GM18909 (cell line): ENCODE measurements at regions not wholly inside any gene's neighbourhood (a gene's known extent, or its start where the extent isn't known, plus 50 kb on each side); places are given as distances from the start of the nearest gene placed in this dataset.
"Not testable (repeated sequence)": the region's sequence is repeated elsewhere in the genome, so short reads cannot be mapped to it uniquely, and the experiment has no call there.

Source experiments
- ATAC-seq: cut with Tn5 transposase; IDR thresholded peaks from one replicate; pipeline ENCODE4 v1.9.1; 2021; ENCODE audit warnings: mild to moderate bottlenecking; ENCODE audit not compliant: unreplicated experiment, poor library complexity

GRCh38 chr3:34884007-34884406 lies 755.3 kb upstream of the ARPP21 start:
- ATAC-seq = no peak

- ATAC-seq = no peak
These were observed 752.9 kb upstream of the ARPP21 start for GRCh38 chr3:34886443-34886842.

DNA sequence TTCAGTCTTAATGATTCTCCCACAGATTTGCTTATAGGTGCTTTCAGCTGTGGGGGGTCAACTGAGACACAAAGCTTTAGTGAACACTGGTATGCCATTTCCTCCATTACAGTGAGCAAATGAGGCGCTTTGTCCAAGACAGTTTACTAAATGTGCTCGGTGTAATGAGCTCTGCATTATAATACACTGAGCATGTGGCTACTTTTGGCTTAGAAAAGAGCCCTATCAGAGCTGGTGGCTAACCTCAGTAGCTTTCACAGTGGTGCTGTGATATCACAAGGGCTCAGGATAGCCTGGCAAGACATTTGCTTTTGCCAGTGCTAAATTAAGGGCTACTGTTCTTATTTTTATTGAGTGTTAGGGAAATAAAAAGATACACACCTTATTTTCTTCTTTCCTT lies 749.7 kb upstream of the ARPP21 start:
- no peak for ATAC-seq

DNA sequence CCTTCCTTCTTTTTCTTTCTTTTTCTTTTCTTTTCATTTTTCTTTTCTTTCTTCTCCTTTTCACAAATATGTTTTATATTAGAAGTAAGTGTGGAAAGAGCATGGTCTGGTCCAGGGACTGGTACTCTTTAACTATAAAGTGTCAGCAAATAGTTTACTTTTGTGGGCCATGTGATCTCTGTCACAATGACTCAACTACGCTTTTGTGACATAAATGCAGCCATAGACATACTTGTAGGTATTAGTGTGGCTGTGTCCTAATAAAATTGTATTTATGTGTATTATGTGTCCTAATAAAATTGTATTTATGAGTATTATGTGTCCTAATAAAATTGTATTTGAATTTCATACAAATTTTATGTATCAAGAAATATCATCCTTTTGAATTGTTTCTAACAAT lies 749.1 kb upstream of the ARPP21 start:
- ATAC-seq = no peak

DNA sequence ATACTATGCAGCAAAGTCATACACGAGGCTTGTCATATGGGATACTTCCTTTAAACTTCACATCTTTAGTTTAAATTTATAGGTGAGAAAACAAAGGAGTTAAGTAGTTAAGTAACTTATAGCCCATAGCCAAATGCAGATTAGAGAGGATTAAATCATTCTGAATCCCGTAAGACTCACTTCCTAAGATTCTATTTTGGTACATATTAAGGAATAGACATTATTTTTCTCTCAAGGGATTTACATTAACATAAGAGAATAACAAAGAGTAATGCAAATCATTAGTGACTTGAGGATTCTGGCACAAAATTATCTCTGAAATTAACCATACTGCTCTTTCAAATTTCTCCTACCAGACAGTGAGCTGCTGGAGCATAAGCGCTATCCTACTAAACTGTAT lies 747.4 kb upstream of the ARPP21 start:
- no peak for ATAC-seq

DNA sequence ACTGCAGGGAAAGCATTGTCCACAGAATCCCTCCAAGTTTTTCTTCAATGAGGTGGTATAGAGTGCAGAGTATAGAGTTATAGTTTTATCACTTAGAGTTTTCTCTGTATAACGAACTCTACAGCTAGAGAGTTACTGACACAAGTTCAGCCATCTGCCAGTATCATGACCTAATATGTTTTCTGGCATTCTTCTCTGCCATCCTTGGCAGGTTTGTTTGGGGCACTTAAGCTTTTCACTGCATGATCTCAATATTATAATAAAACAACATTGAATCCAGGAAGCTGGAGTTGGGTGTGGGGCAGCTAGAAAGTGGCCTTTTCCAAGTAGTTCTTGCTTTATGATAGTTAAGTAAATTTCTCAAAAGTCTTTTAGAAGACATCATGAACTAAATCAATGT lies 743.5 kb upstream of the ARPP21 start:
- no peak for ATAC-seq

DNA sequence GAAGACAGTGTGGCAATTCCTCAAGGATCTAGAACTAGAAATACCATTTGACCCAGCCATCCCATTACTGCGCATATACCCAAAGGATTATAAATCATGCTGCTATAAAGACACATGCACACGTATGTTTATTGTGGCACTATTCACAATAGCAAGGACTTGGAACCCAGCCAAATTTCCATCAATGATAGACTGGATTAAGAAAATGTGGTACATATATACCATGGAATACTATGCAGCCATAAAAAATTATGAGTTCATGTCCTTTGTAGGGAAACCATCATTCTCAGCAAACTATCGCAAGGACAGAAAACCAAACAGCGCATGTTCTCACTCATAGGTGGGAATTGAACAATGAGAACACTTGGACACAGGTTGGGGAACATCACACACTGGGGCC lies 729.6 kb upstream of the ARPP21 start:
- ATAC-seq = not testable (repeated sequence)

GRCh38 chr3:34919025-34919424 lies 720.3 kb upstream of the ARPP21 start:
- no peak for ATAC-seq

GRCh38 chr3:34920806-34921205 lies 718.5 kb upstream of the ARPP21 start:
- ATAC-seq = no peak

DNA sequence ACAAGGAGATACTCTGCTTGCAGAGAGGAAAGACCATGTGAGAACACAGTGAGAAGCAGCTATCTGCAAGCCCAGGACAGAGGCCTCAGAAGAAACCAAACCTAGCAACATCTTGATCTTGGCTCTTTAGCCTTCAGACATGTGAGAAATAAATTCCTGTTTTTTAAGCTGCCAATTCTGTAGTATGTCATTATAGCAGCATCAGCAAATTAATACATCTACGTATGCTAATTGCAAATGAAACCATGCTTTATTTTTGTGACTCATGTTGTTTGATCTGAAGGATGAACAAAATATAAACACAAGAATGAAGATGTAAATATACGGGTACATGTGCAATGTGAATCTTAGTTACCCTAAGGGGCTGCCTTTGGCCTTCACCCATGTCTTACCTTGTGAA lies 714.4 kb upstream of the ARPP21 start:
- ATAC-seq = no peak

GRCh38 chr3:34925851-34926250 lies 713.5 kb upstream of the ARPP21 start:
- no peak for ATAC-seq

- ATAC-seq = no peak
These were observed 710.3 kb upstream of the ARPP21 start for GRCh38 chr3:34929036-34929435.

- no peak for ATAC-seq
These were observed 704.7 kb upstream of the ARPP21 start for GRCh38 chr3:34934660-34935059.

DNA sequence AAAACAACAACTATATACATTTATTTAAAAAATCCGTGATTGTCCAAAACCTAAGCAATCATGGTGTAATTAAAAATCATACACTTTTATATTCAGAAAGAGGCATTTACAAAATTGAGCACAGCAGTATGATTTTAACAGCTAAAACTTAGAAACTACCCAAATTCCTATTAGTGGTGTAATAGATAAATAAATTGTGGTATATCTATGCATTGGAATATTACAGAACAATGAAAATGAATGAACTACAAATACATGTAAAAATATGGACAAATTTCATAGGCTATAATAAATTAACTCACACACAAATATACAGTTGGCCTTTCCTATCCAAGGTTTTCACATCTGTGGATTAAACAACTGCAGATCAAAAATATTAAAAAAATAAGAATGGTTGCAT lies 700.5 kb upstream of the ARPP21 start:
- no peak for ATAC-seq

DNA sequence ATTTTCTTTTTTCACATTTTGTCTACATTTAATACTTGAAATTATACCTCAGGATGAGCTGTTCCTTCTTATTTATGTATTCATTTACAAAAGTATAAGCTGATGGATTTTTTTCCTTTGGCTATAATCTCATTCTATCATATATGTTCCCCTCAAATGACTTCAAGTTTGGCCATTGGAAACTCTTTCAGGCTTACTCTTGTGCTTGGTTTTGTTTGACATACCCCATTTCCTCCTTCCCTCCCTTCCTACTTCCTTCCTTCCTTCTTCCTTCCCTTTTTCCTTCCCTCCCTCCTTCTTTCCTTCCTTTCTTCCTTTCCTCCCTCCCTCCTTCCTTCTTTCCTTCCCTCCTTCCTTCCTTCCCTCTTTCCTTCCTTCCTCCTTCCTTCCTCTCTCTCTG lies 697.1 kb upstream of the ARPP21 start:
- no peak for ATAC-seq

DNA sequence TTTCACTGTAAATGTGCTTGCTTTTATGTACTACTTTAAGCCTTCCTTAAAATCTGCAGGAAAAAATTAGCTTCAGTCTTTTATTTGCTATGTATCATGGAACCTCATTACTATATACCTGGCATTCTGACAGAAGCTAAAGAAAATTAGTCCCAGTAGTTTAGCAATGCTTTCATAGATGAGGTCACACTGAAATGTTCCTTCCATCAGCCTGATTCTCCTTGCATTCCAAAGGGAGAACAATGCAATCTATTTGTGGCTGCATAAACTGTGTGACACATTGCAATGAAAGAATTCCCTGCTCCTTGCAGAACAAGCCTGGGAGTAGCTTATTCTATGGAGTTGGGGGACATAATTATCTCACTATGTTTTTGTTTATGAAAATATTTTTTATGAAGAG lies 691.5 kb upstream of the ARPP21 start:
- no peak for ATAC-seq

DNA sequence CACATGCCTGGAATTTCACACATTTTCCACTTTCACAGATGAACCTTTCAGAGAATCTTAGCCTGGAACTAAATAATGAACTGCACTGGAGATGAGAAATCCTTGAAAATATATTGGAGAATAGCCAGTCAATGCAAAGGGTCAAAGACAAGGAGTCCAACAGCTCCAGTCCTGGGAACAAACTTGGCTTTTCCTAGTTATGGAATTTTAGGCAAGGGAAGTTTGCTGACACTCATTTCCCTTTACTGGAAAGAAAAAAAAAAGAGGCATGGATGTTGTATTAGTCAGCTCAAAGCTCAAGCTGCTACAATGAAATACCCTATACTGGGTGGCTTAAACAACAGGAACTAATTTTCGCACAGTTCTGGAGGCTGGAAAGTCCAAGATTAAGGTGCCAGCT lies 690.8 kb upstream of the ARPP21 start:
- no peak for ATAC-seq

- ATAC-seq = no peak
These were observed 683.6 kb upstream of the ARPP21 start for GRCh38 chr3:34955680-34956079.

DNA sequence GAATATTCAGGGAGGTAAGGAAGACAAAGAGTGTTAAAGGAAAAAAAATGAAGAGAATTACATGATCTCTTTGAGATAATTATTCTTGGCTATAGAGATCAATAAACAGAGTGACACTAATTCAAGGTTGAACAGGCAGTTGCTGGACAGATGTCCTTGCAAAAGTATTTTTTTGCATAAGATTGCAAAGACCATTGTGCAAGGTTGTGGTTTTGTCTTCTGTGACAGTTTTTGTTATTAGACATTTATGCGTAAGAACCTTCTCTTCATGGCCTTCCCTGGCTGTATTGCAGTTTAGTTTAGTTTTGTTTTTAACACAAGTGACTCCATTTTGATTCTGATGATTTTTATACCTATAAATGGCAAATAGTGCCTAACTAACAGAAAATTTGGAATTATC lies 682.8 kb upstream of the ARPP21 start:
- ATAC-seq = no peak

DNA sequence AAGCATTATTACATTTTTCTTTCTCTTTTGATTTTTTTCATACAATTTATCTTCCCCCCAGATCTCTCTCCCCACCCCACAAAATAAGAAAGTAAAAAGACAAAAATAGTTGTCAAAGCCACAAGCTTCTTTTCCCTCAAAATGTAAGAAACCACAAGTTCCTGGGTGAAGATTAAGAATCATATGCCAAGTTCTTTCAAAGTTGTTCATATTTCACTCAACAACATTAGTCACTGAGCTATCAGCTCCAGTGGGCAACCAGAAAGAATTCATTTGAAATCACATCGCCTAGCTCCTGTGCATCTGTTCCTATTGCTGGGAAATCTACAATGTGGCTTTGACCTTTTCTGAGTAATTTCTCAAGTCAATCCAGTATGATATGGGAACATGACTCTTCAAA lies 681.6 kb upstream of the ARPP21 start:
- no peak for ATAC-seq

GRCh38 chr3:34969513-34969912 lies 669.8 kb upstream of the ARPP21 start:
- no peak for ATAC-seq

DNA sequence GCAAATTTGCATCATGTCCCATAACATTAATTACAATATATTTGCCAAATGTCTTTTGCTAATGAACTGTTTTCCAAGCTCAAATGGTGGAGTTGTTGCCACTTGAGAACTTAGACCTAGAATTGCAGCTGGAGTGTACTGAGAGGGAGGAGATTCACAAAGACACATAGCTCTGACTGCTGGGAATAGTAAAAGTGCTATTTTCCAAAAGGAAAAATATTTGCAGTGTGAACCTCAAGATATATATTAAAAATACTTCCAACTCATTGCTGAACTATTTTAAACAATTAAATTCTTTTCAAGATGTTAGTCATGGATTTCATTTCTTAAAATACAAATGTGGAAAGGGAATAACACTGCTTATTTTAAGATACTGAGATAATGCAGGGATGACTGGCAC lies 666.8 kb upstream of the ARPP21 start:
- no peak for ATAC-seq

DNA sequence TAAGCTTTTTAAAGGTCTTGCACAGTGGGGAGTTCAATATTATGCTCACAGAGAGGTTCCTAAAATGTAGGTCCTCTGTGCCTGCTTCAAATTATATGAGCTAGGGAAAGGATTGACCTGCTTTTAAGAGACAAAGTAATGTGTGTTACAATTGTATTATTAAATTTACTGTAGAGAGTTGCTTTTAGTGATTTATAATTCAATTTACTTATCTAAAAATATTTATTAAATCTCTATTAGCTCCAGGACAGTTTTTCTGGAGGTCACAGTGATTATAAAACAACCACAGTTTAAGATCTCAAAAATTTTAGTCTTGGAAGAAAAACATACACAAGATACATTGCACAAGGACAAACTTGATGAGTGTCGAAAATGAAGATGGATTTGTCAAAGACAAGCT lies 665.7 kb upstream of the ARPP21 start:
- no peak for ATAC-seq
